HTR-8/SVneo (cell line): ENCODE measurements at regions not wholly inside any gene's neighbourhood (a gene's known extent, or its start where the extent isn't known, plus 50 kb on each side); places are given as distances from the start of the nearest gene placed in this dataset.
A peak's percentile ranks its signal among the peaks of the same experiment; 100 is the strongest.

Experiments used
- DNase-seq: peaks from one replicate; pipeline ENCODE4 v3.0.0; 2011; ENCODE audit warnings: low spot score, mixed read lengths; ENCODE audit not compliant: insufficient read length
- FAIRE-seq: peaks from 2 replicates; lab custom pipeline; 2011; peaks lifted over from hg19 to GRCh38; lab: Jason Lieb, UNC

DNA sequence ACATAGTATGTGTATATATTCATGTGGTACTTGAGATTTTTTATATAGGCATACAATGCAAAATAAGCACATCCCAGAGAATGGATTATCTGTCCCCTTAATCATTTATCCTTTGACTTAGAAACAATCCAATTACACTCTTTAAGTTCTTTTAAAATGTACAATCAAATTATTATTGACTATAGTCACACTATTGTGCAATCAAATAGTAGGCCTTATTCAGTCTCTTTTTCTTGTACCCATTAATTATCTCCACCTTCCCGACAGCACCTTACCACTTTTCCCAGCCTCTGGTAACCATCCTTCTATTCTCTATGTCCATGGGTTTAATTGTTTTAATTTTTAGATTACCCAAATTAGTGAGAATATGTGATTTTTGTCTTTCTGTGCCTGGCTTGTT is 914.1 kb downstream of the CCDC85A start:
- FAIRE-seq (no peak), DNase-seq (no peak)

DNA sequence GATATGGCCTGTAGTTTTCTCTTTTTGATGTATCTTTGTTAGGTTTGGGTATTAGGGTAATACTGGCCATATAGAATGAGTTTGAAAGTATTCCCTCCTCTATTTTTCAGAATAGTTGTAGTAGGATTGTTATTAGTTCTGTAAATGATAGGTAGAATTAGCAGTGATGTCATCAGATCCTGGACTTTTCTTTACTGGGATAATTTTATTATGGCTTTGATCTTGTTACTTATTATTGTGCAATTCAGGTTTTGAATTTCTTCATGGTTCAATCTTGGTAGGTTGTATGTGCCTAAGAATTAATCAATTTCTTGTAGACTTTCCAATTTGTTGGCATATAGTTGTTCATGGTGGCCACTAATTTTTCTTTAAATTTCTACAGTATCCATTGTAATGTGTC is 916.6 kb downstream of the CCDC85A start:
- DNase-seq (no peak), FAIRE-seq (no peak)

DNA sequence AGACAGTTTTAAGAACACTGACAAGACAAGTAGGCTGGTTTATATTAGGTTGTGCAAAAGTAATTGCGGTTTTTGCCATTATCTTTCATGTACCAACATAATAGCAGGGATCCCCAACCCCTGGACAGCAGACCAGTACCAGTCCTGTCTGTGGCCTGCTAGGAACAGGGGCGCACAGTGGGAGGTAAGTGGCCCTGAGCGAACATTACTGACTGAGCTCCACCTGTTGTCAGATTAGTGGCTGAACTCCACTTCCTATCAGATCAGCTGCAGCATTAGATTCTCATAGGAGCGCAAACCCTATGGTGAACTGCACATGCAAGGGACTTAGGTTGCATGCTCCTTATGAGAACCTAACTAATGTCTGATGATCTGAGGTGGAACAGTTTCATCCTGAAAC is 921.9 kb downstream of the CCDC85A start:
- FAIRE-seq (peak; percentile 60), DNase-seq (no peak)

DNA sequence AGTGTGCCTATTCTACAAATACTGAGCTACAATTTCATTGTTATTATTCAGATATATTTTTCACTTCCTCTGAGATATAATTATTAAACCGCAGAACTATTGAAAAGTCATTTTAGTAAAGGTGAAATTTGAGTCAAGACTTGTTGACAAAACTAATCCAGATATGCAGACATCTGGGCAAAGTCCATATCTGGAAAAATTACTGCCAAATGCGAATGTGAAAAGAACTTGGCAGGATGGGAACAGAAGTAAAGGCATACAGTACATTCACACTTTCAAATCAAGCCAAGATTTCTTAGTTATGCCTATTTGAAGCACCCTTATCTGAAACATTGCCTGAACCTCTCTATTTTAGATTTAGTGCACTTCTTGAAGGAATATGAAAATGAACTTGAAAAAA is 923.6 kb downstream of the CCDC85A start:
- FAIRE-seq, result no peak
- no peak for DNase-seq

DNA sequence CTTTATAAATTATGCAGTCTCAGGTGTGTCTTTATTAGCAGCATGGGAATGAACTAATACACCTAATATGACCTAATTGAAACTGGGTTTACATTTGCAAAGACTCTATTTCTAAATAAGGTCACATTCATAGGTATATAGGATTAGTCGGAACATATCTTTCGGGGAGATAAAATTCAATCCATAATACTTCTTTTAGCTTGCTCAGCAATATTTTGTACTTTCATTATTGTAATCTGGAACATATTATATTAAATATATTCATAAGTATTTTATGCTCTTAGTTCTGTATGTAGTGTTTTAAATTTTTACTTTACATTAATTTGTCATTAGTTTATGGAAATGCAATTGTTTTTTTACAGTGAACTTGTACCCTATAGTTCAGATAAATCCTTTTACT is 927.7 kb downstream of the CCDC85A start:
- DNase-seq, result no peak
- FAIRE-seq, result no peak

DNA sequence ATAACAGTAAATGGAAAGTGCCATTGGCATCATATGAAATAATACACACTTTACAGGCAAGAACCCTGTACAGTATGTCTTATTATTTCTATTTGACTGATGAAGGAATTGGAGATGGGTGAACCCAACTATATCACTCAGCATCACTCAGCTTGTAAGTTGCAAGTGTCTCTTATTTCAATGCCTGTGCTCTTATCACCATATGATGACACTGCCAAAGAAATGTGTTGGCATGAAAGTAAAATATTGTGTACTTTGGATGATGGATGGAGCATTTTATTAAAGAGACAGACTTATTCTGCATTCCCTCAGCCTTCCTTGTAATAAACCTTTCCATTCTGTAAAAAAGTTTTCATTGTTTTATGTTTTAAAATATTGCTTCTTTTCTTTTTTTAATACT is 927.5 kb upstream of the VRK2 start:
- no peak for FAIRE-seq
- DNase-seq, result no peak

DNA sequence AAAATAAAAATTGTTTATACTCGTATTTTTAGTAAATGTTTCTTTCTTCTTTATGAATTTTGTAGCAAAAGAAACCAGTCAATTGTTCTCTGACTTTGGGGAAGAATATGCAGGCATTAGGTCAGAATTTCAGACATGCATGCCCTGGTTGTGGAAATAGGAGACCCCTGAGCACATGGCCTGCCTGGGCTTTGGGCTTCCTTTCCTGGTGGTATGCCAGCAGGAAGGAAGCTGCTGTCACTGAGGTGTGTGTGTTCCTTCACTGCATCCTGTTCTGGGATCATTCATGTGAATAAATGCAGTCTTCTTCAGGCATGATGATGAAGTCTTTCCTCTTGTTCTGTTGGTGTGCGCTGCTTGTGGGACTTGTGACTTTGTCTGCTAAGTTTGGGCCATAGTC is 920.2 kb upstream of the VRK2 start:
- no peak for FAIRE-seq
- DNase-seq, result no peak

DNA sequence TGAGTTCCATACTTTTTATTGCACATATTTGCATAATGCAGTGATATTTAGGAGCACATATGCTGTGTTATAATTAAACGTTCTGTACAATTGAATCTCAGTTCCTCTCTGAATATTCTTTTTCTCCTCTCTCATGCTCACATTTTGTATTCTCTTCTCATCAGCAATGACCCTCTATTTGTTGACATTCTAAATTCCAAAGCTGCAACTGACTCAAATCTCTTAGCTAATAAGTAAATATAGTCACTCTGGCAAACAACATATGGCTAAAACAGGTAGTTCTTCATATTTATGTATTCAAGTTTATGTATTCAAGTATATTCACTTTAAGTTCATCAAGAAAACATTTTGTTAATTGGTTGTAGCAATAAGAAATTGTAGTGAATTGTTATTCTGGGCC is 907.4 kb upstream of the VRK2 start:
- no peak for DNase-seq
- no peak for FAIRE-seq

DNA sequence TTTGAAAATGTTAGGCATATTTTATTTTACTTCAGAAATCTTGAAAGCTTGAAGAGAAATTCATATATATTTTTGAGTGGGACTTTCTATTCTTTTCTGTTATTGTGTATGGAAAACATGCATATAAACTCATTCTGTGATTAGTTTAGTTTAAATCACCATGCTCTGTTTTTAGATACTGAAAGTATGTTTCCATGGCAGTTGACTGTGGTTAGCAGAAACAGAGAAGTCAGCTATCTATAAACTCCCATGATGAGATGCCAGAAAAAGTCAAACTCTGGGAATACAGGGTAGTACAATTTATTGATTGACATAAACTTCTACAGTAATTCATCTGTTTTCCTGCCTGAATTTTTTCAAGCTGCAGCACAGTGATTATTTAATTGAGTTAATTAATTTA is 905.3 kb upstream of the VRK2 start:
- FAIRE-seq, result no peak
- DNase-seq, result no peak

DNA sequence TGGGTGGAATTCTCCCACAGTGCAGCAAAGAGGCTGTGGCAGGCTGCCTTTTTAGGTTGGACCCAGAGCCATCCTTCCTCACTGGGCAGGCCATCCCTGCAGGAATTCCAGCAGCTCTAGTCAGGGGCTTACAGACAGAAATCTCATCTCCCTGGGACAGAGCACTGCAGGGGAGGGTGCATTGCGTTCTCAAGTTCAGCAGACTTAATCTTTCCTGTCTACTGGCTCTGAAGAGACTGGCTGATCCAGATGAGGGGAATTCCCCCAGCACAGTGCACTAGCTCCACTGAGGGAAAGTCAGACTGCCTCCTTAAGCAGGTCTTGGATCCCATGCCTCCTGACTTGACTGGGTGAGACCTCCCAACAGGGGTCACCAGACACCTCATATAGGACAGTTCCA is 899.7 kb upstream of the VRK2 start:
- DNase-seq (no peak), FAIRE-seq (no peak)

DNA sequence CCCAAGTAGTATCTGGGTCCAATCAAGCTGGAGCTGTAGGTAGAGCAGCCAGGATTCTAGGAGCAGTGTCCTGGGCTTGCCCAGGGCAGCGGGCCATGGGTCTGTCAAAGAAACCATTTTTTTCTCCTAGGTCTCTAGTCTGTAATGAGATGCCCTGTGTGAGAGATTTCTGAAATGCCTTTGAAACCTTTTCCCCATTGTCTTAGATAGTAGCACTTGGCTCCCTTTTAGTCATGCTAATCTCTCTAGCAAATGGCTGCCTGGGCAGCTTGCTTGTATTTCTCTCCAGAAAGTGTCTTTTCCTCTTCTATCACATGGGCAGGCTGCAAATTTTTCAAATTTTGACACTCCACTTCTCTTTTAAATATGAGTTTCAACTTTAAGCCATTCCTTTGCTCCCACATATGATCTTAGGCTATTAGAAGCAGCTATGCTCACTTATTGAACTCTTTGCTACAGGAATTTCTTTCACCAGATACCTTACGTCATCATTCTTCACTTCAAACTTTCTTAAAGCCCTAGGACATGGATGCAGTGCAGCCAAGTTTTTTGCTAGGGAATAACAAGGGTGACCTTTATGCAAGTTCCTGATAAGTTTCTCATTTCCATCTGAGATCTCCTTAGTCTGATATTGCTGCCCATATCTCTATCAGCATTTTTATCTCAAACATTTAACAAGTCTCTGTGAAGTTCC is 890.2 kb upstream of the VRK2 start:
- DNase-seq, result no peak
- no peak for FAIRE-seq

DNA sequence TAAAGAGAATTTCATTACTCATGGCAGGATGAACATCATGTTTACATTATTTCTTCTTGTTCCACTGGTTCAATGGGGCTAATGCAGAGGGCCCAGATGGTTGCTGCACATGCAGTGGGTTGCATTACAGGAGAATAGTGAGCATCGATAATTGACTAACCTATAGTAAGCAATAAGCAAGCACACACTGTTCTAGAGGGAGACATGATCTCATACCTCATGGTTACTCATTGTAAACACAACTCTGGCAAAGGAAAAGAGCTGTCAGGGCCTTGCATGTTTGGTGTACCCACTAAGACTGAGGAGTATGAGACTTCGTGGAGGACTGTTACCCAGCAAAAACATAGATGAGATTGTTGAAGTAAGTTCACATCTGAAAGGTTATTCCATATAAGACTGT is 885.6 kb upstream of the VRK2 start:
- DNase-seq, result no peak
- no peak for FAIRE-seq

DNA sequence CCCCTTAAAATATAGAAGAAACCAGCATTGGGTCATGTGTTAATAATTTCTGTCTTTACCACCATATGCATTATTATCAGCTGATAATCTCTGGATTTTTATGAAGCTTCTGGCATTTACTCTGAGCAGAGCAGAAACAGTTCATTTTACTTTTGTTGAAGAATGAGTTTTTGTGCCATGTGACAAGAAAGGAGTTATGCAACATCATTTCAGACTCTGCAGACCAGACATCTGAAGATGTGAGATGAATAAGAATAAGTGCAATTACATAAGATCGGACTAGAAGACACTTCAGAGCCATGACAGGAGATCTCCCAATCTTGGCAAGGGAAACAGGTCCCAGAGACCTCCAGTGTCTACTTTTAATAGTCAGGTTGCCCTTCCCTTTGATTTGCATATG is 869.4 kb upstream of the VRK2 start:
- FAIRE-seq (peak; percentile 33), DNase-seq (no peak)

DNA sequence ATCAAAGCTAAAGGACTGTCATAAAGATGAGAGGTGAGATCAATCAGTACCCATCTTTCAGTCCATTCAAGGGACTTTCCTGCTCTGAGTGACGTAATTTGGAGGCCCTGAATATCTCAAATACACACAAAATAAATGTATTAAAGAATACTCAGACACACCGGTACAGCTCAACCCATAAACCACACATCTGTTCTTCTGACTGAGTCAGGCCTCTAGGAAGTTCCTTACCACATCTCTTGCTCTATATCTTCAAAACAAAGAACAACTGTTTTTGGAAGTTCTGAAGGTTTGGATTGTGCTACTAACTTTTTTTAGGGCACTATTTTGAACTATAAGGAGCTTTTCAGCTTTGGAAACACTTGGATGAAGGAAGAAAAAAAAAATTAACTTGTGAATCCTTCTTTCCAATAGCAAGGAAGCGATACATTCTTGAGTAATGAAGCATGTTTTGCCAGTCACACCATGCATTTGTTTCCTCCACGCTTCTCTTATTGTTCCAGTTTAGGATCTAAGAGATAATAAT is 866.5 kb upstream of the VRK2 start:
- FAIRE-seq, result no peak
- DNase-seq, result no peak

DNA sequence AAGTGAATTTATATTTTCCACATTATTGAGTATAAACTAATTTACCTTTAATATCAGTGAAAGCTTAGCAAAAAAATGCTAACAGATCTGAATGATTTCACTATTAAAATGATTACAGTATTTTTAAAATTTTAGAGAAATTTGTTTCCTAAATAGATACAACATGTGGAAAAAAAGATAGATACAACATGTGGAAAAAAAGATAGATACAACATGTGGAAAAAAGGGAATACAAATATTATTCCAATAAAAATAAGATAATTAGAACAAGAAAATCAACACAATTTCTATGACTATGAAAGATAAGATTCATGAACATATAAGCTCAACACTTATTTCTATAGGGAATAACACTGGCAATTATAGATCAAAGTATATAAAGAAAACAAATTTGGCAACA is 865.9 kb upstream of the VRK2 start:
- FAIRE-seq (no peak), DNase-seq (no peak)

DNA sequence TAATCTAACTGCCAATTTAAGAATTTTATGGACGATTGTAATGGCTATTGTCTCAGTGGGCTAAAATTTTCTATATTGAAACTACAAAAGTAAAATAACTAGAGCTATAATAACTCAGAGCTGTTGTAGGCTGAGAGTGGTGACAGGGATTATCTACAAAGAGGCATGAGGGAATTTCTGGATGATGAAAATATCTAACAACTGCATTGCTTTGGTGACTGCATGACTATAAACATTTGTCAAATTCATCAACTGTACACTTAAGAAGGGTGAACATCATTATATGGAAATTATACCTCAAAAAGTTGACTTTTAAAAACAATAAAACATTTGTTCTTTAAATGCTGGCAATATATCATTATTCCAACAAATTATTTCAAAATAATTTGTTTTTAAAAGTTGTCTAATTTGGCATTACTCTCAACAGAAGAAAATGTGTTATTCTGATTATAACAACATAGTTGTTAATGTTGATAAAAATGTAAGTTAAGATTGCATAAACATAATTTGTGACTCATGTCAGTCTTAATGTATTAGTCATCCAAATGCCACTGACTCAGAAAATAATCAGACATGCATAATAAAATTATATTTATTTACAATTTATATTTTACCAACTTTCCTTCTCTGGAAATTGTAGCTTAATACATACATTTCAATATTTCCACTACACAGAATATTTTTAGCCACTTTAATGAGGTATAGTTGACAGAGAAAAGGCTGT is 865.1 kb upstream of the VRK2 start:
- DNase-seq, result no peak
- FAIRE-seq, result no peak

DNA sequence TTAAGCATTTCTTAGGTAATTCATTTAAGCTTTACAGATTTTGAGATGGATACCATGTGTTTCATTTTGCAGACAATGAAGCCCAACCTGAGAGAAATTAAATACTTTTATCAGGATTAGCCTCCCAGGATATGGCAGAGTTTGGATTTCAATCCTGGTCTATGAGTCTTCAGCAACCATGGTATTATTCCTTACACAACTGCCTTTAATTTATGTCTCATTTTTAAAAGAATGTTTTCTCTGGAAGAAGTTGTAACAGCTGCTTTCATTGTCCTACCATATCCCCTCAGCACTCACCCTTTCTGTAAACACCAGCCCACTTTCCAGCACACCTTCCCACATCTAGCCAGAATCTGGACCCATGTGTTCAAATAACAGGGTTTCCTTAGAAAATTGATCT is 863.7 kb upstream of the VRK2 start:
- FAIRE-seq (no peak), DNase-seq (no peak)

DNA sequence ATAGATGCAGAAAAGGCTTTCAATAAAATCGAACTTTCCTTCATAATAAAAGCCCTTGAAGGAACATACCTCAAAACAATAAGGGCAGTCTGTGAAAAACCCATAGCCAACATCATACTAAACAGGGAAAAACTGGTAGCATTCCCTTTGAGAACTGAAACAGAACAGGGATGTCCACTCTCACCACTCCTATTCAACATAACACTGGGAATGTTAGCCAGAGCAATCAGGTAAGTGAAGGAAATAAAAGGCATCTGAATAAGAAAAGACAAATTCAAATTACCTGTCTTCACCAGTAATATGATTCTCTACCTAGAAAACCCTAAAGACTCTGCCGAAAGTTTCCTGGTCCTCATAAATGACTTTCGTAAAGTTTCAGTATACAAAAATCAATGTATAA is 861.0 kb upstream of the VRK2 start:
- DNase-seq (no peak), FAIRE-seq (no peak)

DNA sequence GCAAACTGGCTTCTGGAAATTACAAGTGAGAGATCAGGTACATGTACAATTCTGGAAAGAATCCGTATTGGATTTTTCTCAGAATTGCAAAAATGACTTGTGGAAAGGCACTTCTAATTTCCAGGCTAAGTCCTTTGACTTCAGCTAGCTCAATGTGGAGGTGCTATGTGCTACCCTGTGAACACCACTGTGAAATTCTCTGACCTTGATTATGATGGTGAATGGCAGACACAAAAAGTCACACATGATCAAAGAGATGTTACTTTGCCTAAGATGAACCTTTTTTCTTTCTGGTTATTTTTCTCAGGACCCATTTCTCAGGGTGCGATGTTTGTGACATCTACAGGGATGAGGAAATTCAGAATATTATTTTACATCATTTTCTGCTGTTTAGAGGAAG is 856.6 kb upstream of the VRK2 start:
- FAIRE-seq (no peak), DNase-seq (no peak)

DNA sequence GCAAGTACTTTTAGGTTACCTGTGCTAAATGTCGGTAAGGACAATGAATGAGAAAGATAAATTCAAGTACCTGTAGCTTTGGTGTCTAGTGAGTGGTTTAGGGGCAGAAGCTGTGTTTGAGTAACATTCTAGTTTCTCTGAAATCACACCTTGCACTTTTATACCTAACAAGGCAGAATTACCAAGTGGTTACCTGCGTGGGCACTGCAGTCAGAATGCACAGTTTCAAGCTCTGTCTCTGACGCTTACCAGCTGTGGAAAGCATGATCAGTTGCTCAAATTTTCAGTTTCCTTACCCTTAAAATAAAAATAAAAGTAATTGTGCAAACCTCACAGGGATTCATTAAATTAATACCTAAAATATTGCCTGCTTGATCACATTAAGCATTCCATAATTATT is 846.9 kb upstream of the VRK2 start:
- FAIRE-seq (no peak), DNase-seq (no peak)

DNA sequence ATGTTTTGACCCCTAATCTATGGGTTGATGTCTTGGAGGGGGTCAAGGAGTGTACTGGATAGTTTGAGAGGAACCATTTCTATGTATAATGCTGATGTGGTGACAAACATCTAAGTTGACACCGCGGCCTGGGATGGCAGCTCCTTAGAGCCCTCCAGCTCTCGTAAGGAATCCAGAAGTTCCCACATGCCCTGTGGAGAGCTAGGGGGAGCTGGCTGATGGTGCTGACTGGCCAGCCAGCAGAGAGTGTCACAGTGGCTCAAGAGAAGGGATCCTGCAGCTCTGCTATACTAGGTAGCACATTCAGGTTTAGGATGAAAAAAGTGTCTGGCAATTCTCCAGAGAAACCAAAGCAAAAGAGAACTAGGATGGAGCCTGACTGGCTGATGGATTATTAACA is 842.2 kb upstream of the VRK2 start:
- DNase-seq (no peak), FAIRE-seq (no peak)

DNA sequence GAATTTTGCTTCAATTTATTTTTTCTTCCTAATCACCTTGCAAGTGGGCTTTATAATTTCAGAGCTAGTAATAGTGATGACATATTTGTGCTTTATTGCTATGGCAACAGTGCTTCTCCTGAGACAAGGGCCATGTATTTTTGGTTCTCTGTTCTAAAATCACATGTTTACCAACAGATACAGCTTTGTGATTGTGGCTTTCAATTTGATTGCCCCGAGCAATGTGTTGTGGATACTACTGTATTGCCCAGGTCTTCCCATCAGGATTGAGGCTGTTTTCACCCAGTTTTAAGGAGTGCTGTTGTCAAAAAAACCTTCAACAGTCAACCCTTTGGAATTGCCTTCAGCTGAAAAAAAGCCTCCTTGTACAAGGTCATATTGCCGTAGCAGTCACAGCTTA is 841.4 kb upstream of the VRK2 start:
- FAIRE-seq (no peak), DNase-seq (no peak)
